ENCODE measurements at regions not wholly inside any gene's neighbourhood (a gene's known extent, or its start where the extent isn't known, plus 50 kb on each side); places are given as distances from the start of the nearest gene placed in this dataset.

DNA sequence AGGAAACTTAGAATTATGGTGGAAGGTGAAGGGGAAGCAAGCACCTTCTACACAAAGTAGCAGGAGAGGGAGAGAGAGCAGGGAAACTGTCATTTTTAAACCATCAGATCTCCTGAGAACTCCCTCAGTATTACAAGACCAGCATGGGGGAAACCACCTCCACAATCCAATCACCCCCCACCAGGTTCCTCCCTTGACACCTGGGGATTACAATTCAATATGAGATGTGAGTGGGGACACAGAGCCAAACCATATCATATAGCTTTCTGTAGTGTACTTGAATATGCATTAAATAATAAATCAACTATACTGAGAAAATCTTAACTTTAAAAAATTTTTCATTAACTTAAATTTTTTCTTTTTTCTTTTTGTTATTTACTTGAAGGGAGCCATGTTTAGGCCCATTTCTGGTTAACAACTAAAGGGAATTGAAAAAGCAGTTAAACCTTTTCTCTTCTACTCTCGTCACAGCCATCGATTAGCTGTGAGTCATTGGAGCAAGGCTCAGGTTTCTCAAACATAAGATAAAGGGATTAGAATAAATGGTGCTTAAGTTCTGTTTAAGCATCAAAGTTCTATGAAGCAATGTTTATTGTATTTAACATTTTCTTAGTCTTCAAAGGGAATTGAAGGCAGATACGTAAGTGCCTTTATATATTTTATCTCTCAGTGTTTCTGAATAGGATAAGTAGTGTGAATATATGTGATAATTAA lies 72.2 kb upstream of the DPT start:
- TF ChIP-seq, protein P1, sequence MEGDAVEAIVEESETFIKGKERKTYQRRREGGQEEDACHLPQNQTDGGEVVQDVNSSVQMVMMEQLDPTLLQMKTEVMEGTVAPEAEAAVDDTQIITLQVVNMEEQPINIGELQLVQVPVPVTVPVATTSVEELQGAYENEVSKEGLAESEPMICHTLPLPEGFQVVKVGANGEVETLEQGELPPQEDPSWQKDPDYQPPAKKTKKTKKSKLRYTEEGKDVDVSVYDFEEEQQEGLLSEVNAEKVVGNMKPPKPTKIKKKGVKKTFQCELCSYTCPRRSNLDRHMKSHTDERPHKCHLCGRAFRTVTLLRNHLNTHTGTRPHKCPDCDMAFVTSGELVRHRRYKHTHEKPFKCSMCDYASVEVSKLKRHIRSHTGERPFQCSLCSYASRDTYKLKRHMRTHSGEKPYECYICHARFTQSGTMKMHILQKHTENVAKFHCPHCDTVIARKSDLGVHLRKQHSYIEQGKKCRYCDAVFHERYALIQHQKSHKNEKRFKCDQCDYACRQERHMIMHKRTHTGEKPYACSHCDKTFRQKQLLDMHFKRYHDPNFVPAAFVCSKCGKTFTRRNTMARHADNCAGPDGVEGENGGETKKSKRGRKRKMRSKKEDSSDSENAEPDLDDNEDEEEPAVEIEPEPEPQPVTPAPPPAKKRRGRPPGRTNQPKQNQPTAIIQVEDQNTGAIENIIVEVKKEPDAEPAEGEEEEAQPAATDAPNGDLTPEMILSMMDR (IDR thresholded peaks at IDR 0.05): no peak
- TF ChIP-seq POLR2A (IDR thresholded peaks at IDR 0.05): no peak
- no peak for DNase-seq (ENCODE audit: low spot score in 2 of 2)
- H3K4me3 ChIP-seq (ENCODE audit: low read depth, poor library complexity, severe bottlenecking): no peak overlapping the region
- WGBS, 2 donors: 82 to 85% methylated on average over 3 of the region's 3 CpGs
- intact Hi-C loops (cut with DNase I; ENCODE audit: low total_unique reads): no loop called here

DNA sequence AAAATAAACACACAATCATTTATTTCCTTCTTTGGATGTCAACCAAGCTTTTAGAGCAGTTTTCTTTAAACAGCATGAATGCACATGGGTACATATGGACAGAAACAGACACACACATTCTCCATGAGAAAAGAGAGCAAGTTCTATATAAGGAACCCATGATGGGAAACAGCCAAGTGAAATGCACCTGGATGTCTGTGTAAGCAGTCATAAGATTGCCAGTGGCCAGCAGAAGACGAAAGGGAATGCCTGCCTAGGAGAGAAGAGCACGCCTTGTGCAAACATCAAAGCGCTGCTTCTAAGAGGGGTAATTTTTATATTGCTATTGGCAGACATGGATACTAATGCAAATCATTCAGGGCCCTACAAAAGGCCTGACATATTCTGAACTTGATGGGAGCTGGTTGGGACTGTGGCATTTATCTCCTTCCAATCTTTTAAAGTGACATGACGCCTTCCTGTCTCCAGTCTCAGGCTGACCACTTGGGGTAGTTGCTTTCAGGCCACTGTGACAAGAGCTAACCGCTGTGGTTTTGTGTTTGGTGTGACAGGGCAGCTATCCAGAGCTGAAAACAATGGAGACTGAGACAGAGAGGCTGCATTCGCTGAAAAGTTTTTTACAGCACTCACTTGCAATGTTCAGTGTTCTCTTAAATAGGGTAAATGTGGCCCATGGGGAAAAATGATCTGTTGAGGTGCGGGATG lies 75.0 kb upstream of the DPT start:
- no peak for DNase-seq (ENCODE audit: low spot score in 2 of 2)
- no peak overlapping the region for H3K4me3 ChIP-seq (ENCODE audit: low read depth, poor library complexity, severe bottlenecking)
- intact Hi-C loops (cut with DNase I; ENCODE audit: low total_unique reads): no loop called here
- WGBS, 2 donors: 82 to 85% methylated on average over 7 of the region's 7 CpGs
- TF ChIP-seq POLR2A (IDR thresholded peaks at IDR 0.05): no peak

DNA sequence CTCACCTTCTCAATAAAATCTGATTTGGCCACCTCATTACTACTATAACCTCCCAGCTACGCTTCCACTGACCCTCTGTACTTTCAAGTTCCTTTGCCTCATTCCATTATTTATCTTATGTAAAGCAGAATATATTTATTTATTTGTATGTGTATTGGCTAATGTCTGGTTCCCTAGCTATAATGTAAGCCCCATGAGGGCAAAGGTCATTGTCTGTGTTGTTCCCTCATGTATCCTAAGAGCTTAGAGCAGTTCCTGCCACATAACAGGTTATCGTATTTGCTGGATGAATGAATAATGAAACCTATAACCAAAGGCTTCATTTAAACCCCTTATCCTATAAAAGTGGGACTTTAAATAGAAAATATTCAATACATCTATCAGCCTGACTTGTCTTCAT lies 77.9 kb upstream of the DPT start:
- H3K4me3 ChIP-seq (ENCODE audit: low read depth, poor library complexity, severe bottlenecking): no peak overlapping the region
- intact Hi-C loops (cut with DNase I; ENCODE audit: low total_unique reads): no loop called here
- 95 to 99% methylated on average over 2 of the region's 2 CpGs for WGBS, 2 donors
- TF ChIP-seq, protein P1 (IDR thresholded peaks at IDR 0.05): no peak
- no peak for TF ChIP-seq POLR2A (IDR thresholded peaks at IDR 0.05)
- no peak for DNase-seq (ENCODE audit: low spot score in 2 of 2)

DNA sequence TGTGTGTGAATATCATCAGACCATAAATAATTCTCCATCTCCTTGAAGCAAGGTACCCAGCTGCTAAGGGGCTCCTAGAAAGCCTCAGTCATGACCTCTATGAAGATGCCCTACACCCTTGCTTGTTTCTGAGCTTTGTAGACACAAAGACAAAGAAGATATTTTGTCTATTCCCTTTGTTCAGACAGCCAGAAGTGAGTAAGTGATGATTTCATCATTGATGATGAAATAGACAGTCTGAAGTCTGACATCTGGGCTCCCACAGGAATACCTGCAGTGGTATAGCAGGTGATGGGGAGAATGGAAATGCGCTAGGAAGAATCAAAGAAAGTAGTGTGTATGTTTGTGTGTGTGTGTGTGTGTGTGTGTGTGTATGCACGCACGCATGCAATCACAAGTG lies 82.2 kb upstream of the DPT start:
- no peak for DNase-seq (ENCODE audit: low spot score in 2 of 2)
- H3K4me3 ChIP-seq (ENCODE audit: low read depth, poor library complexity, severe bottlenecking): no peak overlapping the region
- intact Hi-C loops (cut with DNase I; ENCODE audit: low total_unique reads): no loop called here
- WGBS, 2 donors: 79 to 91% methylated on average over 3 of the region's 3 CpGs
- TF ChIP-seq POLR2A (IDR thresholded peaks at IDR 0.05): no peak
- TF ChIP-seq, protein P1 (IDR thresholded peaks at IDR 0.05): no peak

DNA sequence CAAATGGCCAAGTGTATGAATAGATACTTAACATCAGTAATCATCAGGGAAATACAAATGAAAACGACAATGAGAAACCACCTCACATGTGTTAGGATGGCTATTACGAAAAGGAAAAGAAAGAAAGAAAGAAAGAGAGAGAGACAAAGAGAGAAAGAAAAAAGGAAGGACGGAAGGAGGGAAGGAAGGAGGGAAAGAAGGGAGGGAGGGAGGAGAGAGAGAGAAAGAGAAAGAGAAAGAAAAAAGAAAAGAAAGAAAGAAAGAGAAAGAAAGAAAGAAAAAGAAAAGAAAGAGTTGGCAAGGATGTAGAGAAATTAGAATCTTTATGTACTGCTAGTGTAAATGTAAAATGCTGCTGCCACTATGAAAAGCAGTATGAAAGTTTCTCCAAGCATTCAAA lies 90.7 kb upstream of the DPT start:
- H3K4me3 ChIP-seq (ENCODE audit: low read depth, poor library complexity, severe bottlenecking): no peak overlapping the region
- intact Hi-C loops (cut with DNase I; ENCODE audit: low total_unique reads): no loop called here
- 85 to 88% methylated on average over 3 of the region's 3 CpGs for WGBS, 2 donors
- TF ChIP-seq, protein P1 (IDR thresholded peaks at IDR 0.05): no peak
- no peak for TF ChIP-seq POLR2A (IDR thresholded peaks at IDR 0.05)
- DNase-seq (ENCODE audit: low spot score in 2 of 2): no peak

DNA sequence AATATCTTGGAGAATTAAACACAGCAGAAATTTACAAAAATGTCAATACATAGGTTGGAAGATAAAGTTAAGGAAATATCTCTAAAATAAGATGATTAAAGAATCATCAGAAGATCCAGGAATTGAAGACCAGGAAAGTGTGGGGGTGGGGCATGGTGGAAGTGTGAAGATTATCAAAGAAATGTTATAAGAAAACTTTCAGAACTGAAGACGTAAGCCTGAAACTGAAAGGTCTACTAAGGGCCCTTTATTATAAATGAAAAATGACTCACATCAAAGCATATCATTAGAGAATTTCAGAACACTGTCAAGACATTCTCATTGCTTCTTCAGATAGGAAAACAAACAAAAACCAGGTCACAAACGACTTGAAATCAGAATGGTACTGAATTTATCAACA lies 92.4 kb upstream of the DPT start:
- WGBS, 2 donors: 60 to 65% methylated on average over 2 of the region's 2 CpGs
- DNase-seq (ENCODE audit: low spot score in 2 of 2): no peak
- intact Hi-C loops (cut with DNase I; ENCODE audit: low total_unique reads): no loop called here
- TF ChIP-seq POLR2A (IDR thresholded peaks at IDR 0.05): no peak
- TF ChIP-seq, protein P1 (IDR thresholded peaks at IDR 0.05): no peak
- no peak overlapping the region for H3K4me3 ChIP-seq (ENCODE audit: low read depth, poor library complexity, severe bottlenecking)
